ENCODE measurements at regions not wholly inside any gene's neighbourhood (a gene's known extent, or its start where the extent isn't known, plus 50 kb on each side); places are given as distances from the start of the nearest gene placed in this dataset.

DNA sequence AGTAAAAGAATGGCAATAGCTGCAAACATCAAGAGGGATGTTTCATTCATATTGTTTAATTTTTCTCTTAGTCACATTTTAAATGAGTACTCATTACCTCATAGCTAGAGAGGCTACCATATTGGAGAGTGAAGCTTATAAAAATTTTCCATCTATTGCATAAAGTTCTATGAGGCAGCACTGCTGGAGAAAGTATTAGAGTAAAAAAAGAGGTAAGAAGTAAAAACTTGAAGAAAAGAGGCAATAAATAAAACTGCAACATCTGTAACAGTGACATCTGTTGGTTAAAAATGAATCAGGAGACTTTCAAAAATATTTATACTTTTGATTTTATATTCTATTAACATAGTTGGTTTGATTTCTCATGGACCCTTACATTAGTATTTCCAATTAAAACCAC lies 284.5 kb upstream of the SEMA3D start:
- no peaks in the 10 kb centered on the region for H3K9me3 Mint-ChIP-seq
- H3K27ac Mint-ChIP-seq, result no peak overlapping the region
- TF ChIP-seq, protein P1, sequence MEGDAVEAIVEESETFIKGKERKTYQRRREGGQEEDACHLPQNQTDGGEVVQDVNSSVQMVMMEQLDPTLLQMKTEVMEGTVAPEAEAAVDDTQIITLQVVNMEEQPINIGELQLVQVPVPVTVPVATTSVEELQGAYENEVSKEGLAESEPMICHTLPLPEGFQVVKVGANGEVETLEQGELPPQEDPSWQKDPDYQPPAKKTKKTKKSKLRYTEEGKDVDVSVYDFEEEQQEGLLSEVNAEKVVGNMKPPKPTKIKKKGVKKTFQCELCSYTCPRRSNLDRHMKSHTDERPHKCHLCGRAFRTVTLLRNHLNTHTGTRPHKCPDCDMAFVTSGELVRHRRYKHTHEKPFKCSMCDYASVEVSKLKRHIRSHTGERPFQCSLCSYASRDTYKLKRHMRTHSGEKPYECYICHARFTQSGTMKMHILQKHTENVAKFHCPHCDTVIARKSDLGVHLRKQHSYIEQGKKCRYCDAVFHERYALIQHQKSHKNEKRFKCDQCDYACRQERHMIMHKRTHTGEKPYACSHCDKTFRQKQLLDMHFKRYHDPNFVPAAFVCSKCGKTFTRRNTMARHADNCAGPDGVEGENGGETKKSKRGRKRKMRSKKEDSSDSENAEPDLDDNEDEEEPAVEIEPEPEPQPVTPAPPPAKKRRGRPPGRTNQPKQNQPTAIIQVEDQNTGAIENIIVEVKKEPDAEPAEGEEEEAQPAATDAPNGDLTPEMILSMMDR (IDR thresholded peaks at IDR 0.05), result no peak
- no peaks in the 10 kb centered on the region for H3K27me3 Mint-ChIP-seq (ENCODE audit: low read depth, poor library complexity)
- no peak overlapping the region for H3K4me3 Mint-ChIP-seq
- H3K36me3 Mint-ChIP-seq (ENCODE audit: low read depth), result no peaks in the 10 kb centered on the region
- DNase-seq, result no peak
- H3K4me1 Mint-ChIP-seq, result no peaks in the 10 kb centered on the region

DNA sequence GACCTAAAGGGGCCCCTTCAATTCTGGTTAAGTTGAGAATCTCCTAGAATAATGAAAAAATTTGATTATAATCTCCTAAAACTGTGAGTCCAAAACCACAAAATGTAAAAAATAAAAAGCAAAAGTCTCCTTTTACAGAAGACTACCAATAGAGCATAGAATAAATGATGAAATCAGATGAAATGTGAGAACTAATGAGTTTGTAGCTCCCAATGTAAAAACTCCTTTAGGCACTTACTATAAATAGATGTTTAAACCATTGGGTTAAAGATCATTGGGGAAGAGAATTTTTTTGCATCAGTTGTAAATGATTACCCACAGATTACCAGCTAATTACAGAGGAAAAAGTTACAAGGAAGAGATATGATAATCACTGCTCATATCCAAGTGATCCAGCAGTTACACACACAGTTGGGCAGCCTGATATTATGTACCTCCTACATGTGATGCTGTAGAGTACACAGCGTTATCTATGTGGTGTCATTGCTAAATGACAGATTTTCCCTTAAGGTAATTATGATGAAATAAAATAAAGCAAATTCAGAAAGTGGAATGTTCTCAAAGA lies 282.7 kb upstream of the SEMA3D start:
- H3K9me3 Mint-ChIP-seq, result no peaks in the 10 kb centered on the region
- no peak for DNase-seq
- H3K4me3 Mint-ChIP-seq, result no peak overlapping the region
- TF ChIP-seq, protein P1 (IDR thresholded peaks at IDR 0.05), result no peak
- no peak overlapping the region for H3K27ac Mint-ChIP-seq
- H3K36me3 Mint-ChIP-seq (ENCODE audit: low read depth), result no peaks in the 10 kb centered on the region
- H3K27me3 Mint-ChIP-seq (ENCODE audit: low read depth, poor library complexity), result no peaks in the 10 kb centered on the region
- H3K4me1 Mint-ChIP-seq, result no peaks in the 10 kb centered on the region

DNA sequence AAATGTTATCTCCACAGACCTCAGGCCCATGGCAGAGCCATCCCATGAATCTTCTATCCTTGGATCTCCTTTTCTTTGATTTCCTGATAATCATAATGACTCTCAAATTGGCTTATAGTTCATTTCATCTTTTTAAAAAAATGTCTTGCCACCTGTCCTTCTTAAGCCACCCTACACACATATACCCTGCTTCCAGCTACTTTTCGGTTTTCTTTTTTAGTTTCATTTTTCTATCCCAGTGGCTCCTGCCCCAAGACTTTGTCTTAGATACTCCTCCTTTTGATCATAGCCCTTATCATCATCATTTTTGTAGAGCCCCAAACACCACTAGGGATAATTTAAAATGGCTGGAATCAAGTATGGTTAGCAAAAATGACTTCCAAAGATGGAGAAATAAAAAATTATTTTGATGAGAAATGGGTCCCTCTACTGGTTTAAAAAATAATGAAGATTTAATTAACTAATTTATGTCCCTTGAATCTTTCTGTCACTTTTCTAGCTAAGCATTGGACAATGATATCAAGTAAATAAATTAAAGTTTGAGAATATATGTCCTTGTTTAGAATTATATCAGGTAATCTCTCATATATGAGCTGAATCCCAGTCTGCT lies 277.3 kb upstream of the SEMA3D start:
- H3K4me1 Mint-ChIP-seq, result no peaks in the 10 kb centered on the region
- no peak for DNase-seq
- TF ChIP-seq, protein P1 (IDR thresholded peaks at IDR 0.05), result no peak
- H3K27me3 Mint-ChIP-seq (ENCODE audit: low read depth, poor library complexity), result peaks cover 2% of the 10 kb centered on the region
- no peaks in the 10 kb centered on the region for H3K36me3 Mint-ChIP-seq (ENCODE audit: low read depth)
- no peak overlapping the region for H3K4me3 Mint-ChIP-seq
- no peaks in the 10 kb centered on the region for H3K9me3 Mint-ChIP-seq
- H3K27ac Mint-ChIP-seq, result no peak overlapping the region

DNA sequence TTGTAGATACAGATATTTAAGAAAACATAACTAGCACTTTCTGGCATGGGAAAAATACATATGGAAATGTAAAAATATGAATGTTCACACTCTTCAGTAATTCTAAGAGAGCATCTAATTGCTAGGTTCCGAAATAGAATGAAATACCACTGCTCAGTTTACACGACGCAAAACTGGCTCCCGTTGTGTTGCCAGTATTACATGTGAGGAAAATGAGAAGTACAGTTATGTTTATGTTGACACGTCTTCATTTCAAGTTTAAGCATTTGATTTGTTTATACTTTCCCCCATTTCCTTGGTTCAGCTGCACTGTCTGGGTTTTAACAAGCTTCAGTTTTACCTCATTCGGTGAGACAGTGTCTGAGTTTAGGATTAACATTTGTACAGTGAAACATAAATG lies 275.8 kb upstream of the SEMA3D start:
- Mint-ChIP-seq H3K4me3 (no peak overlapping the region), H3K27me3 (ENCODE audit: low read depth, poor library complexity) (peaks cover 2% of the 10 kb centered on the region), H3K36me3 (ENCODE audit: low read depth) (no peaks in the 10 kb centered on the region), H3K9me3 (no peaks in the 10 kb centered on the region), H3K4me1 (no peaks in the 10 kb centered on the region), H3K27ac (no peak overlapping the region)
- DNase-seq, result no peak
- TF ChIP-seq, protein P1 (IDR thresholded peaks at IDR 0.05), result no peak

DNA sequence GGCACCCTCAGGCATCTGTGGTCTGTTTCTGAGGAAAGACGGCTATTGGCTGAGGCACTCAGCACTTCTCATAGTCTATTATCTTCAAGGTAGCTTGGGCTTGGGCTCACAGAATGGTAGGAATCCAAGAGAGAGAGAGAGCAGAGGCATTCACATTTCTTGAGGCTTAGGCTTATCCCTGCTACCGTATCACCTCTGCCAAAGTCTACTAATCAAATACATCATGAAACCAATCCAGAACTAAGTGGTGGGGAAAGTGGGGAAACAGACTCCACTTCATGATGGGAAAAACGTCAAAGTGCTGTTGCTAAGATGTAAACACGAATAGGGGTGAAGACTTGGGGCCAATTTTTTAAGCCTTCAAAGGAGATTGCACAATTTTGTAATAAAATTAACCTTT lies 271.1 kb upstream of the SEMA3D start:
- Mint-ChIP-seq H3K4me3 (no peak overlapping the region), H3K27me3 (ENCODE audit: low read depth, poor library complexity) (peaks cover 3% of the 10 kb centered on the region), H3K36me3 (ENCODE audit: low read depth) (no peaks in the 10 kb centered on the region), H3K9me3 (no peaks in the 10 kb centered on the region), H3K4me1 (no peaks in the 10 kb centered on the region), H3K27ac (no peak overlapping the region)
- TF ChIP-seq, protein P1 (IDR thresholded peaks at IDR 0.05), result no peak
- no peak for DNase-seq

DNA sequence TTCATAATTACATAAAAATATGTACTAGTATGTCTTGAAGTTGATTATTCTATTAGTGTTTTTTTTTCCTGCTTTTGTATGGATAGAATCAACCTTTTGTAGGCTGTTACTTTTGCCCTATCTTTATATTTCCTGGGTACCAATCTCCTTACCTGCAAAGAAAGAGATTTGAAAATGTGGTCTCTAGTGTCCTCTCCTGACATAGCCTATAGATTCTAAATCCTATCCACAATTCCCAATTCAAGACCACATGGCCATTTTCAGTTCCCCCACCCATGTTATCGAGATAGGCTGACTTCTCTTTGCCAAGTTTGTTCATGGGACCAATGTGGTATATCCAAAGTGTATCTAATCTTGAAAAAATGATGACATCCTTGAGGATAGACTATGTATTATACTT lies 269.4 kb upstream of the SEMA3D start:
- Mint-ChIP-seq H3K27ac (no peak overlapping the region), H3K36me3 (ENCODE audit: low read depth) (no peaks in the 10 kb centered on the region), H3K27me3 (ENCODE audit: low read depth, poor library complexity) (peaks cover 3% of the 10 kb centered on the region), H3K9me3 (no peaks in the 10 kb centered on the region), H3K4me1 (no peaks in the 10 kb centered on the region), H3K4me3 (no peak overlapping the region)
- no peak for DNase-seq
- TF ChIP-seq, protein P1 (IDR thresholded peaks at IDR 0.05), result no peak

All from nephron progenitor cell (in vitro differentiated cells).